Sciatic nerve (tissue), 2 donors: ENCODE measurements at regions not wholly inside any gene's neighbourhood (a gene's known extent, or its start where the extent isn't known, plus 50 kb on each side); places are given as distances from the start of the nearest gene placed in this dataset.

ENCODE experiments used
- ATAC-seq: fragments of 200-7000 bp; cut with Tn5 transposase; one replicate; pipeline ENCODE4 v1.9.1; 2020; ENCODE audit warnings: mild to moderate bottlenecking, moderate library complexity
- DNase-seq: peaks from one replicate; pipeline ENCODE4 v3.0.0-alpha.2; 2020; ENCODE audit warnings: low spot score
- intact Hi-C: fragments of 100-400 bp; cut with DNase I; formaldehyde crosslinking; loops from one replicate; pipeline ENCODE4 v1.14.2; 2022
- donor health status: DM: no; HTN: no; CAD: no.
- donor health status: DM: no; HTN: no; CAD: no.

DNA sequence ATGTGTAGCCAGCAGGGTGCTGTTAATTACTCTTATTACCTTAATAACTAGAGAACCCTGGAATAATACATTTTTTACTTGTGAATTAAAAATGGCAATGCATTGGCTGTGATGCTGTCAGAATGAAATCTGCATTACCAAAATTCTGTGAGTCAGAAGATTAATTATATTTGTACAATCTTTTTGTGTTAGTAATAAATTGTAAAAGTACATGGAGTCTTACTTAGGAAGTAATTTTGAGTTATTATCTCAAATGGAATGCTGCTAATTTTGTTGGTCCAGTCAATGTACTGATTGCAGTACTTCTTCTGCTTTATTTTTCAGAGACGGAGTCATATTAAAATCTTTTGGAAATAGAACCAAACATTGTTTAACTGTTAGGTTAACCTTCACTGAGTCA is 152.0 kb upstream of the SLC10A2 start:
- no peak for ATAC-seq
- intact Hi-C loops = no loop called here

DNA sequence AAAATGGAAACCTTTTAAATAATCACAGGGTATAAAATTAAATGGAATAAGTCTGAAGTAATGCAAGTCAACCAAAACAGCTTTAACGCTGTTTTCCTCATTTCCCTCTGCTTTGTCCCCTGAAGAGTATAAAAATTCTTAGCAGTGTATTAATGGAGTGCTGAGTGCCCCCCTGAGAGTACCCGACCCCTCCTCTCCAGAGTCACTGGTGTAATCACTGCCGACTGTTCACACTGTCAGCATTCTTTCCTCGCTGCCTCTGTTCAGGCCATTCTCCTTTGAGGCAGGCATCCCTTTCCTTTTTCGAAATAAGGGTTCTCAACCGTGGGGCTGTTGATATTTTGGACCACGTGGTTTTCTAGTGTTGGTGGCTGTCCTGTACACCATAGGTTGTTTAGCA is 146.9 kb upstream of the SLC10A2 start:
- ATAC-seq (no peak), DNase-seq (no peak)
- intact Hi-C loops = no loop called here

More for the DNA sequence above, 152.0 kb upstream of the SLC10A2 start:
- no peak for DNase-seq

DNA sequence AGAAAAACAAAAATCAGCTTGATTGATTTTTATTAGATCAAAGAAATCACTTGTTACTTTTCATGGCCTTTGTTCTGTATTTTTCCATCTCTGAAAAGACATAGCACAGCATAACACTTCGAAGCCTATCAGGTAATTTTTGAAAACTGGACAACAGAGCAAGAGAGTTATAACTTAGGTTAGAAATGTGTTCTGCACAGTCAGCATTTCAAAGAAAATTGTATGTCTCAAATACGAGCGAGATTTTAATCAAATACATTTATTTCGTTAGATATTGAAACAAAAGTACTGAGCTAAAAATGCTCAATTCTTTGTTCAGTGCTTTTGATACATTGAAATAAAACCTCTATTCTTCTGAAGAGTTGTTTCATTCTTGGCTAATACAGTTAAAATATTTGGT is 144.1 kb upstream of the SLC10A2 start:
- intact Hi-C loops = no loop called here
- no peak for ATAC-seq

GRCh38 chr13:103203735-103204330 is 137.6 kb upstream of the SLC10A2 start:
- intact Hi-C loops = no loop called here
- DNase-seq (no peak), ATAC-seq (no peak)

More for the DNA sequence above, 144.1 kb upstream of the SLC10A2 start:
- no peak for DNase-seq

DNA sequence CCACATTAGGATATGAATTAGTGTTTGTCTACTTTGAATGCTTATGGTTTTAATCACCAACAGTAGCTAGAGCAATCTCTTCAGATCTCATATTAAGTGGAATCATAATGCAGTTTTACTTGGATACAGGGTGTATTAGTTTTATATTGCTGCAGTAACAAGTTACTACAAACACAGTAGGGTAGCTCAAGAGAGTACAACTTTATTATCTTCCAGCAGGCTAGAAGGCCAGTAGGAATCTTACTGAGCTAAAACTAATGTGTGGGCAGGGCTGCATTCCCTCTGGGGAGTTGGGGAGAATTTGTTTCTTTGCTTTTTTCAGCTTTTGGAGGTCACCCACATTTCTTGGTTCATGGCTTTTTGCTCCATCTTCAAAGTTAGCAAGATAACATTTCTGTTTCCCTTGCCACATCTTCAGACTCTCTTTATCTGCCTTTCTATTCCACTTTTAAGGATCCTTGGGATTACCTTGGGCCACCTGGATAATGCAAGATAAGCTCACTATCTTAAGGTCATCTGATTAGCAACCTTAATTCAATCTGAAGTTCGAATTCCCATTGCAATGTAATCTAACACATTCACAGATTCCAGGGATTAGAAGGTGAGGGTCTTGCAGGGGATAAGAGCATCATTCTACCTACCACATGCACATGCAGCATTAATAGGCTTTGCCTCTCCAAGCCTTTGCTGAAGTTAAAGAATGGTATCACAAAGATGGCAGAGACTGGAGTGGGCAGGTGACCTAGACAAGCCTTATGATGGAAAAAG is 134.1 kb upstream of the SLC10A2 start:
- intact Hi-C loops = no loop called here
- ATAC-seq (no peak), DNase-seq (no peak)

- no peak for DNase-seq
- intact Hi-C loops = no loop called here
- no peak for ATAC-seq
These were observed 133.3 kb upstream of the SLC10A2 start for GRCh38 chr13:103199380-103200088.

DNA sequence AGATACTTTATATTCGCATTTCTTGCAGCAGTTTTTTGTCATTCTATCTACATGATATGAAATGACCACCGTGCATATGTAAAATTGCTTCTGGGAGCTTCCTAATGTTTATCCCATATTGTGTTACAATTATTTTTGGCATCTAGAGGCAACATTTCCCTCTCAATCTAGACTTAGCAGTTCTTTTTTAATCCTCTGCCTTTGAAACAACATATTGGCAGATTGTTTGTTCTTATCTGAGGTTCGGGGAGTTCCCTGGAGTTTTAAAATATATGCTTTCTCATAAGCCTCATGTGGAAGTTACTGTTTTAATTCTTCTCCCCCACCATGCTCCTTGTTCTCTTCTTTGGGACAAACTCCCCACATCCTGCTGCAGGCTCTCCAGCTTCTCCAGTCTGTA is 130.1 kb upstream of the SLC10A2 start:
- intact Hi-C loops = no loop called here
- no peak for ATAC-seq
- no peak for DNase-seq

DNA sequence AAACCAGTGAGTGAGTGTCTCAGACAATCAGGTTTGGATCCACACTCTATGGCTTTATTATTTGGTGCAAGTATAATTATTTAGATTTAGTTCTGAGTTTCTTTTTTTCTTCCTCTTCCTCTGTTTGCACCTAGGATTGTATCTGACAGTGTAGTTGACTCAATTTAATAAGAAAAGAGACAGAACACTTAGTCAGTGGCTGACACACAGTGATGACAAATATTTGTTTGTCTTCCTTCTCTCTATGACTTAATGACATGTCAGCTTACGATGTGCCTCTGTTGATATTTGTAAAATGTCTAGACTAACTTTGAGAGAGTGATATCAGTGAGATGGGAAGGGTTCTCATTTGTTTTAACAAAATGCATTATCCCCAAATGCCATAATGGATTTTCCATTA is 129.5 kb upstream of the SLC10A2 start:
- DNase-seq = no peak

GRCh38 chr13:103194871-103195270 is 128.7 kb upstream of the SLC10A2 start:
- intact Hi-C loops = no loop called here
- ATAC-seq (no peak), DNase-seq (no peak)

More for the DNA sequence above, 129.5 kb upstream of the SLC10A2 start:
- ATAC-seq = no peak
- intact Hi-C loops = no loop called here

DNA sequence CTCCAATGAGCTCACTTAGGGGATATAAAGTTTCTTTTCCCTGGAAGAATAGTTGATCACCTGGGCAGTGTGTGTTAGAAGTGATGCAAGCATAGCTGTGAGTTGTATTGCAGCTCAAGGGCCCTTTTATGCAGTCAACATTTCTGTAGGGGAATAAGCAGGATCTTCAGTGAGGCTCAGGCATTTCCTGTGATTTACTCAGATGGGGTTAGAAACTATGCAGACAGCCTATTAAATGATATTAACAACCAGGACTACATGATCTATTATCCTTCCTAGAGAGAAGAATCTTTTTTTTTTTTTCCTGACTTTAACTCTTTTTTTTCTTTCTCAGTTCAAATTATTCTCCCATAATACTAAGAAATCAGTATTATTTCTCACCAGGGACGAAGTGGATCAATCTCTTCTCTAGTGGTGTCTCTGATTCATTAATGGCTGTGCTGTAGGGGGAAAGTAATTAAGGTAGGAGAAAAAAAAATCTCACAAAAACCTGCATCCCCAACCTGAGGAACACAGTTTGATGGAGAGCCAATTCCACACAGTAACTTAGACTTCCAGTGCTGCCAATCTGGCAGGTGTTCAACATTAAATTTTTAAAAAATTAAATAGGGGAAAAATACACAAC is 126.4 kb upstream of the SLC10A2 start:
- no peak for DNase-seq
- no peak for ATAC-seq
- intact Hi-C loops = no loop called here

DNA sequence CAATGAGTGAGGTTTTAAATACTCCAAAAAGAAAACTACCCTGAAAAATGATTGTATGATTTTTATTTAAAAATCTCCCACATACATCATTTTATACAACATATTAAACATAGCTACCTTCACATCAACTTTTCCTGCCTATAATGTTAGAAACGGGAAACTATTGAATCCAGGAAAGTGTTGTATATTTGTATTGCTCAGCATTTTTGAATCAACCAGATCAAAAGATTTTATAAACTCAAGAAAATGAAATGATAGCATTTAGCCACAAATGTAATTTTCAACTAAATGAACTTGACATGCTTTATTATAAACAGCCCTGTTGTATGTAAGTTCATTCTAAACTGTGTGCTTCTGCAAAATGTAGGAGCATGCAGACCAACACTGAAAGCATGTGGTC is 124.6 kb upstream of the SLC10A2 start:
- DNase-seq (no peak), ATAC-seq (no peak)
- intact Hi-C loops = no loop called here

DNA sequence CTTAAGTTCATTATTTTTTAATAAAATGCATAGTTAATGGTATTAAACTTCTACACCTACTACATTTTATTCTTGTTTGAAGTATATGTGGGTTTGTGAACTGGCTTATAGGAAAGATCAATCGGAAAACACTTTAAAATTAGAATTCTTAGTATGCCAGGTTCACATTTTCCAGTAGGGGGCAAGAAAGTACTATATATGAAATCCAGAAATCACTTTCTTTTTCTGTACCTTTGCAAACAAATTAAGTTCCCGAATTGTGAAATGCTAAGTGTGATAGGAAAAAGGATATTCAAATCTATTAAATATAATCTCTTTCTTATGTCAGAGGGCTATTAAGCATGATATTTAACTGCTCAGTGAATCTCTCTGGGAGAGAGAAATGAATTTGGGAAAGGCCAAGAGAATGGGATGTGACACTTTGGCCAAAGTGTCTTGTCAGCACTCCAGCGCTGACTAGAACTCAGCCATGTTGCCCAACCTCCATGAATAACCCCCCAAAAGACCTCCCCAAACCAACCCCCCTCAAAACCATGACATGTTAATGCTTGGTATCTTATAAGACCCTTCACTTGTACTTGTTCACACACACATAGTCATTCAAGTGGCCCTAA is 122.6 kb upstream of the SLC10A2 start:
- intact Hi-C loops = no loop called here
- ATAC-seq = no peak
- no peak for DNase-seq

DNA sequence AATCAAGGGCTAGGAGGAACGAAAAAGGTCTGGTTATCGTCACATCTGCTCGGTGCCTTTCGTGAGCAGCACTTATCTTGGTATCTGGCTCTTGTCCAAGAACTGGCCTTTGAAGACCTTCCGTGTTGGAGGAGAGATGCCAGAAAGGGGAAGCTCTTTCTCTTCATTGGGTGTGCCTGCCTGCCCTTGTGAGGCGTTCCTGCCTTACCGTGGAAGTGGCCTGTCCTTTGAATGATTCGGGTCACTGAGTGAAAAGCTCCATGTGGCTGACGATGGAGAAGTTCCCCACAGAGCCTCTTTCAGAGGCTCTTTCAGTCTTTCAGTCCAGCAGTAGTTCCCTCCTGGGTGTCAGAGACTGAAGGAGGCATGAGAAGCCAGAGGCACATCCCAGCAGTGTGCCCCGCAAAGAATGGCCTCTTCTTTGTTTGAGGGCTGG is 121.5 kb upstream of the SLC10A2 start:
- intact Hi-C loops = no loop called here
- DNase-seq (no peak), ATAC-seq (no peak)

DNA sequence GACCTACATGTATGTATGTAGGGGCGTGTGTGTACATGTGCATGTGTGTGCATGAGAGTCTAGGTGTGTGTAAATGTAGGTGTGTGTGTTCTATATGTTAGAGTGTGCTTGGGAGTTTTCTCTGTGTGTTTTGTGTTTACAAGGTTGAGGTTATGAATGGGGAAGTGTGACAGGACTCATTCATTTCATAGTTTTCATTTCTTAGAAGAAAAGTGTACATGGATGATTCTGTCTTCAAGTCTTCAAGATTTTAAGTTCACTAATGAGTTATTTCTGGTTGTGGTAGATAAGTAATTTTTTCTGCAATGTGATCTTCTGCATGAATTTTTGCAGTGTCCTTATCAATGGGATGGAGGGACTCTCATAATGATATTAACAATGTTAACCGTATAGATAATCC is 118.2 kb upstream of the SLC10A2 start:
- ATAC-seq = no peak
- DNase-seq = no peak
- intact Hi-C loops = no loop called here

DNA sequence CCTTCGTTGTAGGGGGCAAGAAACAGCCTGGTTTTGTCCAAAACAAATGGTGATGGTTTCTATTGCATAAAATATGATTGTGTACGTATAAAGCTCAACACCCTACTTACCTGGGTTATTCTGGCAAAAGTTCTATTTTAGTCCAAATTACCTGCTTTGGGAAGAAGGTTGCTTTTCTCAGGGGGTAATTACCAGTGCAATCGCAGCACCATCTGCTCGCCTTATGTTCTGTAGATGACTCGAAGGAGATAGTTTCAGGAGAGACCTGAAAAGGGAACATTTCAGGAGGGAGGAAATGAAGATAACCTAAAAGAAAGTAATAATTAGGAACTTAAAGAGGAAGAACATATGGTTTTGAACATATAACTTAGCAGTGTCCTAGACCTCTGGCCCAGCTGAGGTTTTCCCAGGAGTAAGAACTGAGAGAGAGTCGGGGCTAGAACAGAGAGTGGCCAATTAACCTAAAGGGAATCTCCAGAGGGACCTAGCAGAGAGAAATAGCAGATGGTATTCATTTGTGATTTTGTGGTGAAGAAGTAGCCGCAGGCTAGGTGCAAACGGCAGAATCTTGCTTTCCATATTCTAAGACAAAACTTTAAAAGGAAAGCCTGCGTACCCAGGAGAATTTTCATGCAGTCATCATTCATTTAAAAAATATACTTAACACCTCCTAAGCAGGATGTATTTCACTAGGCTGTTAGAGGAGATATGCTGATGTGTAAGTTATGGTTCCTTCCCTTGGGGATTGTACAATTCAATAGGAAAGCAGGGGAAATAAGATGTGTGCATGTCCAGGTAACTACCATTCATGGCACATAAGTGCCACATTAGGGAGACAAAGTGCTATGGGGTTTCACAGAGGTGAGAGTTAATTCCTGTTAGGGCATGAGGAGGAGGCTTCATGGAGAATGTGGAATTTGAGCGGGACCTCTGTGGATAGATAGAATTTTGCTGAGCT is 113.0 kb upstream of the SLC10A2 start:
- no peak for ATAC-seq
- intact Hi-C loops = no loop called here
- no peak for DNase-seq

DNA sequence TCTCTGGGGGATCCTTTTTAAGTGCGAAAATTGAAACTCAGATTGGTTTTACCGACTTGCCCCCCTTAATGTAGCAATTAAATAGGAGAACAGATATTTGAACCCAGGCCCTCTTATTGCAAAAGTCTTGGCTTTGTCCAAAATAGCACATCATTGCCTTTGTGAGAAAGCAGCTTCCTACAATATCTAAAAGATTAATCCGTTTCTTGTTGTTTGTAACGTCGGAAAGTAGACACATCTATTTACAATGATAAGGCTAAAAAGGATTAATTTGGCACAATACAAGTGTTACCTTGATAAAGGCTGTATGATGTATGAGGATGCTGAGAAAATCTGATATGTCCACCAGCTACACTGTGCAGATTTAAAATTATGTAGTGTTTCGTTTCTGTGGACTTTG is 108.7 kb upstream of the SLC10A2 start:
- intact Hi-C loops = no loop called here
- no peak for DNase-seq
- no peak for ATAC-seq

- ATAC-seq = no peak
- no peak for DNase-seq
- intact Hi-C loops = no loop called here
These were observed 102.8 kb upstream of the SLC10A2 start for GRCh38 chr13:103168901-103169508.

DNA sequence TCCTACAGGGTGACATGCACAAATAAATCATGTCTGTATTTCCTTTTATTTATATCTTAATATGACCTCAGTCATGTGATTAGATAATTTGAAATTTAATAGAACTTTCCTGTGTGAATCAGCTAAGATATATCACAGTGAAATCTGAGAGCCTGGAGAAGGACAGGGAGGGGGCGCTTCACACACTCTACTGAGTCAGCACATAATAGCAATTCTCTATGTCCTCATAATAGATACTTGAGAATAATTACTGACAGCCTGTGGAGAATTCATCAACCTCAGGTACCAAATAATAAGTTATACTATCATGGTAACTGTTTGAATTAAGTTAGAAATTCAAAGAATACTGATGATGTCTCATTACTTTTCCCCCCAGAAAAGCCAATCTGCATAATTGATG is 98.0 kb upstream of the SLC10A2 start:
- no peak for DNase-seq
- intact Hi-C loops = no loop called here
- no peak for ATAC-seq
